ENCODE measurements at regions not wholly inside any gene's neighbourhood (a gene's known extent, or its start where the extent isn't known, plus 50 kb on each side); places are given as distances from the start of the nearest gene placed in this dataset.
A peak's percentile ranks its signal among the peaks of the same experiment; 100 is the strongest.

GRCh38 chrX:134146493-134146892, 90.5 kb upstream of the CCDC160 start:
- peaks cover 3 to 4% of the 10 kb centered on the region in 2 donors for H3K4me1 ChIP-seq (ENCODE audit: control insufficient read depth in 2 of 2, insufficient read depth in 1 of 2, low read depth in 1 of 2, low read length in 2 of 2)
- no peak overlapping the region for H2BK5ac ChIP-seq (ENCODE audit: low read length)
- peaks cover 0 to 27% (median 0%) of the 10 kb centered on the region in 3 experiments for H3K27me3 ChIP-seq (ENCODE audit: control insufficient read depth in 3 of 3, insufficient read depth in 3 of 3, low read depth in 1 of 3, low read length in 3 of 3)
- H2BK120ac ChIP-seq (ENCODE audit: low read depth, low read length), result no peak overlapping the region
- H3K36me3 ChIP-seq (replicated peaks in 1 of 2; ENCODE audit: control insufficient read depth in 2 of 2, insufficient read depth in 2 of 2, low read length in 2 of 2), result no peaks in the 10 kb centered on the region
- no peak overlapping the region for H3K9ac ChIP-seq (ENCODE audit: low read depth, low read length, poor library complexity)
- H2BK15ac ChIP-seq (ENCODE audit: low read length), result no peak overlapping the region
- H2BK12ac ChIP-seq (ENCODE audit: low read length), result no peak overlapping the region
- H3K4me3 ChIP-seq (ENCODE audit: low read length in 2 of 2), result no peak overlapping the region
- no peak overlapping the region for H3K4me2 ChIP-seq (ENCODE audit: insufficient read depth, low read length, poor library complexity, severe bottlenecking)
- no peak overlapping the region for H3K27ac ChIP-seq (replicated peaks; ENCODE audit: low read length)
- H4K8ac ChIP-seq (ENCODE audit: low read depth, low read length), result no peak overlapping the region
- H4K91ac ChIP-seq (ENCODE audit: low read depth, low read length, poor library complexity), result no peak overlapping the region
- H3K14ac ChIP-seq (ENCODE audit: low read length), result no peak overlapping the region
- no peak overlapping the region for H3K18ac ChIP-seq (ENCODE audit: low read length)
- no peaks in the 10 kb centered on the region for H3K79me1 ChIP-seq (ENCODE audit: low read depth, low read length)
- H3K23ac ChIP-seq (ENCODE audit: low read depth, low read length, poor library complexity), result no peak overlapping the region
- no peak overlapping the region for H2AFZ ChIP-seq (ENCODE audit: low read length)
- H3K9me3 ChIP-seq (replicated peaks in 1 of 2; ENCODE audit: control insufficient read depth in 2 of 2, insufficient read depth in 1 of 2, low read depth in 1 of 2, low read length in 2 of 2), result no peaks in the 10 kb centered on the region
- DNase-seq (ENCODE audit: low spot score), result no peak
- H3K4ac ChIP-seq (ENCODE audit: low read length), result no peak overlapping the region
- H2AK5ac ChIP-seq (ENCODE audit: low read depth, low read length), result no peak overlapping the region
- WGBS, 2 donors (ENCODE audit: extremely low coverage in 2 of 2, insufficient read length in 2 of 2, insufficient replicate concordance in 1 of 2), result no CpG with 5 or more reads among the region's 6 CpGs

DNA sequence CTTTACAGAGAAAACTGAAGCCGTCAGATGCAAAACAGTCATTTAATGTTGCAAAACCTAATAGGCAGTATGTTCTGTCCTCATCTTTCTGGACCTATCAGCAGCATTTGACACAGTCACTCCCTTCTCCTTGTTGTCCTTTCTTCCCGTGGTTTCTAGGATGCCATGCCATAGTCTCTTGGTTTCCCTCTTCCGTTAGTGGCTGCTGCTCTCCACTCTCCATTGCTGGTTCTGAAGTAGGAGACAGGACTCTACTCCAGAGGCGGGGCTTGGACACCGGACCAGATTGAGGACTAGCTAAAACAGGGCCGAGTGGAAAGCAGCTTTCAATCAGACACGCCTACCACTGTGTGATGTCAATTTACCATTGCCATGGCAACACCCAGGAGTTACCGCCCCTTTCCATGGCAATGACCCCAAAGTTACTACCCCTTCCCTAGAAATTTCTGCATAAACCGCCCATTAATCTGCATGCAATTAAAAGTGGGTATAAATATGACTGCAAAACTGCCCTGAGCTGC, 88.8 kb upstream of the CCDC160 start:
- H4K8ac ChIP-seq (ENCODE audit: low read depth, low read length), result no peak overlapping the region
- H2BK5ac ChIP-seq (ENCODE audit: low read length), result no peak overlapping the region
- no peak overlapping the region for H3K4me3 ChIP-seq (ENCODE audit: low read length in 2 of 2)
- no peak overlapping the region for H2BK12ac ChIP-seq (ENCODE audit: low read length)
- no peak overlapping the region for H3K23ac ChIP-seq (ENCODE audit: low read depth, low read length, poor library complexity)
- H3K18ac ChIP-seq (ENCODE audit: low read length), result no peak overlapping the region
- H3K79me1 ChIP-seq (ENCODE audit: low read depth, low read length), result no peaks in the 10 kb centered on the region
- H4K91ac ChIP-seq (ENCODE audit: low read depth, low read length, poor library complexity), result no peak overlapping the region
- no peak overlapping the region for H3K27ac ChIP-seq (replicated peaks; ENCODE audit: low read length)
- no peak overlapping the region for H2AK5ac ChIP-seq (ENCODE audit: low read depth, low read length)
- H2BK15ac ChIP-seq (ENCODE audit: low read length), result no peak overlapping the region
- no peak for DNase-seq (ENCODE audit: low spot score)
- H2BK120ac ChIP-seq (ENCODE audit: low read depth, low read length), result no peak overlapping the region
- H3K4ac ChIP-seq (ENCODE audit: low read length), result no peak overlapping the region
- H3K14ac ChIP-seq (ENCODE audit: low read length), result no peak overlapping the region
- no CpG with 5 or more reads among the region's 9 CpGs for WGBS, 2 donors (ENCODE audit: extremely low coverage in 2 of 2, insufficient read length in 2 of 2, insufficient replicate concordance in 1 of 2)
- H3K9ac ChIP-seq (ENCODE audit: low read depth, low read length, poor library complexity), result no peak overlapping the region
- H3K4me1 ChIP-seq (ENCODE audit: control insufficient read depth in 2 of 2, insufficient read depth in 1 of 2, low read depth in 1 of 2, low read length in 2 of 2), result peaks cover 3 to 4% of the 10 kb centered on the region in 2 donors
- H3K27me3 ChIP-seq (ENCODE audit: control insufficient read depth in 3 of 3, insufficient read depth in 3 of 3, low read depth in 1 of 3, low read length in 3 of 3), result peaks cover 0 to 17% (median 0%) of the 10 kb centered on the region in 3 experiments
- H2AFZ ChIP-seq (ENCODE audit: low read length), result peak overlapping the region; percentile 16
- H3K4me2 ChIP-seq (ENCODE audit: insufficient read depth, low read length, poor library complexity, severe bottlenecking), result no peak overlapping the region
- H3K36me3 ChIP-seq (replicated peaks in 1 of 2; ENCODE audit: control insufficient read depth in 2 of 2, insufficient read depth in 2 of 2, low read length in 2 of 2), result no peaks in the 10 kb centered on the region
- no peaks in the 10 kb centered on the region for H3K9me3 ChIP-seq (replicated peaks in 1 of 2; ENCODE audit: control insufficient read depth in 2 of 2, insufficient read depth in 1 of 2, low read depth in 1 of 2, low read length in 2 of 2)

DNA sequence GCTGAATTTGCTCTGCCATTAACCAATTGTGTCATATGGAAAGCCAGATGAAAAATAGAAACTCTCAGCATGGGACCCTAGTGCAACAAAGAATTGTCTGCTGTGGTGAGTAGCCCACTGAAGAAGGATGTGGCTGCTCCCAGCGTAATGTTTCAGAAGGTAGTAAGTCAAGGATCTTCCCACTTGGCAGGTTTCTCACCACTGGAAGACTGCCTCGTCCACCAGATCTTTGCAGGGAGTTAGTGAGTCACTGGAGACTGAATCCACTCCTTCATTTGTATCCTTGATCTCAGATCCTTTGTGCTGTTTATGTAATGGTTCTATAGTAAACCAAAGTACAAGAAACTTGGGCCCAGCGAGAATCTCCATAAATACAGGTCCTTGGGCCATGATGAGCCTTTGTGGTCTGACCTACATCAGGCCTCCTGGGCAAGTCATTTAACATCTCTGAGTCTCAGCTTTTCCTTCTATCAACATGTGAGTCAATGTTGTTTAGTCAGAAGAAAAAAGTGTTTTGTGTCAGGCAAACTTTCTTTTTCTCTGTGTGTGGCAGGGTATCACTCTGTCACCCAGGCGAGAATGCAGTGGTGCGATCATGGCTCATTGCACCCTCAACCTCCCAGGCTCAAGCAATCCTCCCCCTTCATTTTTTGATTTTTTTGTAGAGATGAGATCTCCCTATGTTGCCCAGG, 78.0 kb upstream of the CCDC160 start:
- H3K79me1 ChIP-seq (ENCODE audit: low read depth, low read length), result no peaks in the 10 kb centered on the region
- no CpG with 5 or more reads among the region's 5 CpGs for WGBS, 2 donors (ENCODE audit: extremely low coverage in 2 of 2, insufficient read length in 2 of 2, insufficient replicate concordance in 1 of 2)

GRCh38 chrX:134161162-134161561, 75.8 kb upstream of the CCDC160 start:
- no CpG with 5 or more reads among the region's 2 CpGs for WGBS, 2 donors (ENCODE audit: extremely low coverage in 2 of 2, insufficient read length in 2 of 2, insufficient replicate concordance in 1 of 2)
- H2BK15ac ChIP-seq (ENCODE audit: low read length), result no peak overlapping the region
- no peak for DNase-seq (ENCODE audit: low spot score)
- H2BK12ac ChIP-seq (ENCODE audit: low read length), result no peak overlapping the region
- H3K9me3 ChIP-seq (replicated peaks in 1 of 2; ENCODE audit: control insufficient read depth in 2 of 2, insufficient read depth in 1 of 2, low read depth in 1 of 2, low read length in 2 of 2), result no peaks in the 10 kb centered on the region
- H3K36me3 ChIP-seq (replicated peaks in 1 of 2; ENCODE audit: control insufficient read depth in 2 of 2, insufficient read depth in 2 of 2, low read length in 2 of 2), result no peaks in the 10 kb centered on the region
- no peak overlapping the region for H3K23ac ChIP-seq (ENCODE audit: low read depth, low read length, poor library complexity)
- no peak overlapping the region for H4K91ac ChIP-seq (ENCODE audit: low read depth, low read length, poor library complexity)
- H3K18ac ChIP-seq (ENCODE audit: low read length), result no peak overlapping the region
- peak overlapping the region; percentile 20 for H2AFZ ChIP-seq (ENCODE audit: low read length)
- no peak overlapping the region for H3K4me2 ChIP-seq (ENCODE audit: insufficient read depth, low read length, poor library complexity, severe bottlenecking)
- H3K79me1 ChIP-seq (ENCODE audit: low read depth, low read length), result no peaks in the 10 kb centered on the region
- no peak overlapping the region for H3K4ac ChIP-seq (ENCODE audit: low read length)
- no peak overlapping the region for H3K9ac ChIP-seq (ENCODE audit: low read depth, low read length, poor library complexity)
- no peaks in the 10 kb centered on the region for H3K27me3 ChIP-seq (ENCODE audit: control insufficient read depth in 3 of 3, insufficient read depth in 3 of 3, low read depth in 1 of 3, low read length in 3 of 3)
- H2AK5ac ChIP-seq (ENCODE audit: low read depth, low read length), result no peak overlapping the region
- H2BK120ac ChIP-seq (ENCODE audit: low read depth, low read length), result no peak overlapping the region
- peaks cover 0 to 2% of the 10 kb centered on the region in 2 donors for H3K4me1 ChIP-seq (ENCODE audit: control insufficient read depth in 2 of 2, insufficient read depth in 1 of 2, low read depth in 1 of 2, low read length in 2 of 2)
- H3K14ac ChIP-seq (ENCODE audit: low read length), result no peak overlapping the region
- no peak overlapping the region for H3K4me3 ChIP-seq (ENCODE audit: low read length in 2 of 2)
- H4K8ac ChIP-seq (ENCODE audit: low read depth, low read length), result no peak overlapping the region
- H3K27ac ChIP-seq (replicated peaks; ENCODE audit: low read length), result no peak overlapping the region
- no peak overlapping the region for H2BK5ac ChIP-seq (ENCODE audit: low read length)

More for the DNA sequence above, 78.0 kb upstream of the CCDC160 start:
- Histone ChIP-seq H3K4me1 (ENCODE audit: control insufficient read depth in 2 of 2, insufficient read depth in 1 of 2, low read depth in 1 of 2, low read length in 2 of 2) (peaks cover 0 to 2% of the 10 kb centered on the region in 2 donors), H2BK120ac (ENCODE audit: low read depth, low read length) (no peak overlapping the region), H2AK5ac (ENCODE audit: low read depth, low read length) (no peak overlapping the region), H3K27me3 (ENCODE audit: control insufficient read depth in 3 of 3, insufficient read depth in 3 of 3, low read depth in 1 of 3, low read length in 3 of 3) (no peaks in the 10 kb centered on the region), H2AFZ (ENCODE audit: low read length) (no peak overlapping the region), H3K27ac (replicated peaks; ENCODE audit: low read length) (no peak overlapping the region), H3K9me3 (replicated peaks in 1 of 2; ENCODE audit: control insufficient read depth in 2 of 2, insufficient read depth in 1 of 2, low read depth in 1 of 2, low read length in 2 of 2) (no peaks in the 10 kb centered on the region), H3K9ac (ENCODE audit: low read depth, low read length, poor library complexity) (no peak overlapping the region), H3K18ac (ENCODE audit: low read length) (no peak overlapping the region), H3K23ac (ENCODE audit: low read depth, low read length, poor library complexity) (no peak overlapping the region), H3K4me2 (ENCODE audit: insufficient read depth, low read length, poor library complexity, severe bottlenecking) (no peak overlapping the region), H3K36me3 (replicated peaks in 1 of 2; ENCODE audit: control insufficient read depth in 2 of 2, insufficient read depth in 2 of 2, low read length in 2 of 2) (no peaks in the 10 kb centered on the region), H4K8ac (ENCODE audit: low read depth, low read length) (no peak overlapping the region), H3K14ac (ENCODE audit: low read length) (no peak overlapping the region), H3K4me3 (ENCODE audit: low read length in 2 of 2) (no peak overlapping the region), H2BK15ac (ENCODE audit: low read length) (no peak overlapping the region), H2BK5ac (ENCODE audit: low read length) (no peak overlapping the region), H3K4ac (ENCODE audit: low read length) (no peak overlapping the region), H2BK12ac (ENCODE audit: low read length) (no peak overlapping the region), H4K91ac (ENCODE audit: low read depth, low read length, poor library complexity) (no peak overlapping the region)
- no peak for DNase-seq (ENCODE audit: low spot score)

All from neuronal stem cell (in vitro differentiated cells).